SU-DHL-6 (cell line): ENCODE measurements at regions not wholly inside any gene's neighbourhood (a gene's known extent, or its start where the extent isn't known, plus 50 kb on each side); places are given as distances from the start of the nearest gene placed in this dataset.

ENCODE experiments used
- EZH2phosphoT487 ChIP-seq: fragments of 200-600 bp; sonication (generic), shearing (Covaris generic); conservative IDR thresholded peaks from 2 replicates; pipeline ENCODE4 v1.6.1; 2018; ENCODE audit warnings: mild to moderate bottlenecking, antibody characterized with exemption, low read length, moderate library complexity, mixed read lengths
- TF ChIP-seq, protein P1 (sequence below): fragments of 200-600 bp; sonication (generic); IDR thresholded peaks from one replicate; pipeline ENCODE4 v1.5.1; 2017; ENCODE audit warnings: antibody characterized with exemption, mild to moderate bottlenecking, low read length, moderate library complexity; ENCODE audit not compliant: insufficient read depth, poor library complexity, severe bottlenecking

DNA sequence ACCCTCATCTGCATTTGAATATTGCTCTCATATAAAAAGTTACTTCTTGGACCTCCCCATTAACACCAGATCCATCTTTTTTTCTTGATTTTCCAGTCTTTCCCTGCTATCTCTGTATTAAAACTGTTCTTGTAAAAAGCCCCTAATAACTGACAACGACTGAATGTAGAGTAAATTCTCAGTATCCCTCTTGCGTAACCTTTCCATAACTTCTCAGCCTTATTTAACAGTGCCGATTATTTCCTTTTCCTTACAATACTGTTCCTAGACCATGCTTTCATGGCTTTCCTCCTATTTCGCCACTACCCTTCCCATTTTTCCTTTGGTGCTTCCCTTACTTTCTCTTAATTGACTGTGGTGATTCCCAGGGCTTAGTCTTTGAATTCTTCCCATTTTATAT, 348.9 kb upstream of the DSEL start:
- TF ChIP-seq, protein P1, sequence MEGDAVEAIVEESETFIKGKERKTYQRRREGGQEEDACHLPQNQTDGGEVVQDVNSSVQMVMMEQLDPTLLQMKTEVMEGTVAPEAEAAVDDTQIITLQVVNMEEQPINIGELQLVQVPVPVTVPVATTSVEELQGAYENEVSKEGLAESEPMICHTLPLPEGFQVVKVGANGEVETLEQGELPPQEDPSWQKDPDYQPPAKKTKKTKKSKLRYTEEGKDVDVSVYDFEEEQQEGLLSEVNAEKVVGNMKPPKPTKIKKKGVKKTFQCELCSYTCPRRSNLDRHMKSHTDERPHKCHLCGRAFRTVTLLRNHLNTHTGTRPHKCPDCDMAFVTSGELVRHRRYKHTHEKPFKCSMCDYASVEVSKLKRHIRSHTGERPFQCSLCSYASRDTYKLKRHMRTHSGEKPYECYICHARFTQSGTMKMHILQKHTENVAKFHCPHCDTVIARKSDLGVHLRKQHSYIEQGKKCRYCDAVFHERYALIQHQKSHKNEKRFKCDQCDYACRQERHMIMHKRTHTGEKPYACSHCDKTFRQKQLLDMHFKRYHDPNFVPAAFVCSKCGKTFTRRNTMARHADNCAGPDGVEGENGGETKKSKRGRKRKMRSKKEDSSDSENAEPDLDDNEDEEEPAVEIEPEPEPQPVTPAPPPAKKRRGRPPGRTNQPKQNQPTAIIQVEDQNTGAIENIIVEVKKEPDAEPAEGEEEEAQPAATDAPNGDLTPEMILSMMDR, result no peak
- no peak for TF ChIP-seq EZH2phosphoT487
